HG03060 (cell line): ENCODE measurements at regions not wholly inside any gene's neighbourhood (a gene's known extent, or its start where the extent isn't known, plus 50 kb on each side); places are given as distances from the start of the nearest gene placed in this dataset.

Source experiments
- ATAC-seq: cut with Tn5 transposase; IDR thresholded peaks from one replicate; pipeline ENCODE4 v1.9.1; 2021; ENCODE audit warnings: low read depth, moderate number of reproducible peaks; ENCODE audit not compliant: unreplicated experiment

- ATAC-seq, result no peak
Measured at GRCh38 chr7:33700001-33700899, 205.1 kb upstream of the BMPER start.

GRCh38 chr7:33701189-33701740 is 204.1 kb upstream of the BMPER start:
- ATAC-seq, result no peak

GRCh38 chr7:33701927-33702326 is 203.4 kb upstream of the BMPER start:
- ATAC-seq, result no peak

- no peak for ATAC-seq
Measured at GRCh38 chr7:33702514-33703054, 202.8 kb upstream of the BMPER start.

- no peak for ATAC-seq
Measured at GRCh38 chr7:33705333-33705833, 200.0 kb upstream of the BMPER start.

- ATAC-seq, result no peak
Measured at GRCh38 chr7:33706186-33706585, 199.2 kb upstream of the BMPER start.

- ATAC-seq, result no peak
Measured at GRCh38 chr7:33706771-33707200, 198.6 kb upstream of the BMPER start.

GRCh38 chr7:33707427-33707826 is 197.9 kb upstream of the BMPER start:
- ATAC-seq, result no peak

GRCh38 chr7:33710608-33711007 is 194.7 kb upstream of the BMPER start:
- no peak for ATAC-seq

- ATAC-seq, result no peak
Measured at GRCh38 chr7:33711231-33712019, 193.9 kb upstream of the BMPER start.

GRCh38 chr7:33712020-33712414 is 193.3 kb upstream of the BMPER start:
- no peak for ATAC-seq

GRCh38 chr7:33714208-33714607 is 191.1 kb upstream of the BMPER start:
- ATAC-seq, result no peak

GRCh38 chr7:33716581-33717477 is 188.5 kb upstream of the BMPER start:
- ATAC-seq, result no peak

- no peak for ATAC-seq
Measured at GRCh38 chr7:33719059-33719581, 186.2 kb upstream of the BMPER start.

GRCh38 chr7:33720139-33720538 is 185.2 kb upstream of the BMPER start:
- ATAC-seq, result no peak

GRCh38 chr7:33720870-33721269 is 184.5 kb upstream of the BMPER start:
- ATAC-seq, result no peak

GRCh38 chr7:33721895-33722294 is 183.4 kb upstream of the BMPER start:
- ATAC-seq, result no peak

GRCh38 chr7:33722383-33723101 is 182.8 kb upstream of the BMPER start:
- ATAC-seq, result no peak

GRCh38 chr7:33724201-33724600 is 181.1 kb upstream of the BMPER start:
- ATAC-seq, result no peak
